D721Med (cell line): ENCODE measurements at regions not wholly inside any gene's neighbourhood (a gene's known extent, or its start where the extent isn't known, plus 50 kb on each side); places are given as distances from the start of the nearest gene placed in this dataset.

Experiments used
- DNase-seq: peaks from one replicate; pipeline ENCODE4 v3.0.0; 2011; ENCODE audit warnings: low spot score; ENCODE audit not compliant: insufficient read length
- FAIRE-seq: peaks from 2 replicates; lab custom pipeline; 2011; peaks lifted over from hg19 to GRCh38; lab: Jason Lieb, UNC
- TF ChIP-seq, protein P1 (sequence below): IDR thresholded peaks from 2 replicates; pipeline ENCODE4 v1.5.1; 2012; ENCODE audit warnings: mild to moderate bottlenecking, control low read depth; ENCODE audit not compliant: insufficient read depth; ENCODE audit errors: missing control alignments

DNA sequence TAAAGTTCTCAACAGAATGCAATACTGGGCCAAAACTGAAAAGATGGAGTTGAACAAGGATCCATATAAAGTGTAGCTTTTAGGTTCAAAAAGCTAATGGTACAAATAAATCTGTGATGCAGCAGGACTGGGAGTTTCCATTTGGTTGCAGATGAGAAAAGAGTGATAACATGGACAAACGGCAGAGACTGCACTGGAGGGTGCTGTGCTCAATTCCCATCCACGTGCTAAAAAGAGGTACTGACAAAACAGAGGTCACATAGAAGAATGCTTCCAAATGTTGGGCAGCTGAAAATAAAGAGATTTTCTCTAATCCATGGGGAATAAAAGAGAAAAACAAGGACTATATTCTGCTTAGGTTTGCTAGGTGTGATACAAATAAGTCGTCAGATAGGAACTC, 461.6 kb downstream of the LIG4 start:
- TF ChIP-seq, protein P1, sequence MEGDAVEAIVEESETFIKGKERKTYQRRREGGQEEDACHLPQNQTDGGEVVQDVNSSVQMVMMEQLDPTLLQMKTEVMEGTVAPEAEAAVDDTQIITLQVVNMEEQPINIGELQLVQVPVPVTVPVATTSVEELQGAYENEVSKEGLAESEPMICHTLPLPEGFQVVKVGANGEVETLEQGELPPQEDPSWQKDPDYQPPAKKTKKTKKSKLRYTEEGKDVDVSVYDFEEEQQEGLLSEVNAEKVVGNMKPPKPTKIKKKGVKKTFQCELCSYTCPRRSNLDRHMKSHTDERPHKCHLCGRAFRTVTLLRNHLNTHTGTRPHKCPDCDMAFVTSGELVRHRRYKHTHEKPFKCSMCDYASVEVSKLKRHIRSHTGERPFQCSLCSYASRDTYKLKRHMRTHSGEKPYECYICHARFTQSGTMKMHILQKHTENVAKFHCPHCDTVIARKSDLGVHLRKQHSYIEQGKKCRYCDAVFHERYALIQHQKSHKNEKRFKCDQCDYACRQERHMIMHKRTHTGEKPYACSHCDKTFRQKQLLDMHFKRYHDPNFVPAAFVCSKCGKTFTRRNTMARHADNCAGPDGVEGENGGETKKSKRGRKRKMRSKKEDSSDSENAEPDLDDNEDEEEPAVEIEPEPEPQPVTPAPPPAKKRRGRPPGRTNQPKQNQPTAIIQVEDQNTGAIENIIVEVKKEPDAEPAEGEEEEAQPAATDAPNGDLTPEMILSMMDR, result no peak
- FAIRE-seq (no peak), DNase-seq (no peak)

DNA sequence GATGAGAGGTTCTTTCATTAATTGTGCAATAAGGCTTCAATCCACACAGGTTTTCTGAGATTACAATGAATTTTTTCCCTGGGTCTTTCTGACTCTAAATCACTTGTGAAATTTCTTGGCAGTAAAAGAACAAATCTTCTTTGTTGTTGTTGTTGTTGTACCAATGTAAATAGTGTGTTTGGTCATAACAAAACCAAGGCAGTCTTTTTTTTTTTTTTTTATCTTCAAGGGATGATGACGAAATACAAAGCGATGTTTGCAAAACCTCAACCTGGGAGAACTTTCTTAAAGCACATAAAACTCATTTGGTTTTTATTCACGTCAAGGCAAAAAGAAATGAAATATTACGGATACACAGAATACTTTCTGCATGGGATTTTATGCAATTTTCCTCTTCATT, 462.0 kb downstream of the LIG4 start:
- FAIRE-seq, result no peak
- TF ChIP-seq, protein P1, result no peak
- DNase-seq, result no peak

- TF ChIP-seq, protein P1, result no peak
- FAIRE-seq (no peak), DNase-seq (no peak)
These were observed 471.4 kb downstream of the LIG4 start for GRCh38 chr13:107743983-107744382.

DNA sequence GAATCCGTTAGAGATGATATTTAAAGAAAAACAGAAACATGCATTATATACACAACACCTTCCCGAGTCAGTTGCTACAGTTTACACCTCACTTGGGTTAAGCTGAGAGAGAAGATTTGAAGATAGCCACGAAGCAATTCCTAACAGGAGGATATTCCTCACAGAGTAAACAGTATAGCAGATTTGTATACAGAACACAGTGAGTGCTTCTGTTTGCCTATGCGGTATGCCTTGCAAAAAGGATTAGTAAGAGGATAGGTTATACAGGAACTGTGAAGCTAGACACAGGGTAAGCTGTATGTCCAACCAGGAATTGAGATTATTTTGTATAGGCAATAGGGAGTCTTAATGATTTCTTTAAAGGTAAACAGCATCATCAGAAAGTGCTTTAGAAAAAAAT, 471.8 kb downstream of the LIG4 start:
- FAIRE-seq (no peak), DNase-seq (no peak)
- TF ChIP-seq, protein P1, result no peak

DNA sequence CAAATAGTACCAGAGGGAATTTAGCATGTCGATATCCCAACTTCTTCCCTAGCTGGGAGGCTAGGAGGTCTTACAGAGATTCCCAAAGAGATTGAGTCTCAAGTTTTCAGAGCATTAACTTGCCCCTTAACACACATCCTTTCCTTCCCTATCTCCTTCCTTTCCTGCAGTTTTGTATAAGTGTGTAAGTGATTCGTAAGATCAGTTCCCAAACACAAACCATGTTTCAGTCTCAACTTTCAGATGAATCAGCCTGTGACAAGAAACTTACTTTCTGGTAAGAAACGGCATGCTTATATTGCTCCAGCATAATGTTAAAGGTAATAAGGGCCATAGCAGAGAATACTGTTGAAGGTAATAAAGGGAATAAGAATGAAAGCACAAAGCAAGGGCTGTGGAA, 472.2 kb downstream of the LIG4 start:
- TF ChIP-seq, protein P1, result no peak
- no peak for FAIRE-seq
- no peak for DNase-seq

GRCh38 chr13:107742544-107742943, 472.8 kb downstream of the LIG4 start:
- DNase-seq (no peak), FAIRE-seq (no peak)
- TF ChIP-seq, protein P1, result no peak

GRCh38 chr13:107738004-107738403, 477.3 kb downstream of the LIG4 start:
- no peak for FAIRE-seq

More at GRCh38 chr13:107738004-107738403, 477.3 kb downstream of the LIG4 start:
- TF ChIP-seq, protein P1, result no peak
- DNase-seq, result no peak
